HCT116 (cell line): ENCODE measurements at regions not wholly inside any gene's neighbourhood (a gene's known extent, or its start where the extent isn't known, plus 50 kb on each side); places are given as distances from the start of the nearest gene placed in this dataset.

Experiments
- ATAC-seq: fragments of 200-7000 bp; cut with Tn5 transposase; 2 replicates; pipeline ENCODE4 v1.9.1; 2020; ENCODE audit warnings: mild to moderate bottlenecking, moderate library complexity
- BruUV-seq: library from RNA; stranded (reverse); fragments of 400-500 nt; replicated peaks from 2 replicates; lab custom pipeline; 2021; lab: Mats Ljungman, UMichigan
- CTCF ChIA-PET: fragments of 300-600 bp; sonication (Branson Sonifier 250); formaldehyde crosslinking; loops from one replicate; lab custom pipeline; 2021; ENCODE audit warnings: antibody characterized with exemption; lab: Charles Lee
- POLR2A ChIA-PET: fragments of 300-600, 350-600 bp; sonication (Branson Sonifier 250); formaldehyde crosslinking; loops from one replicate; lab custom pipeline; 2021; ENCODE audit warnings: antibody characterized with exemption; lab: Charles Lee
- RAD21 ChIA-PET, 2 experiments: fragments of 300-600 bp; sonication (Branson Sonifier 250); formaldehyde crosslinking; loops; one replicate each; lab custom pipeline; 2023; ENCODE audit warnings: low total read pairs in 2 of 2; ENCODE audit not compliant: uncharacterized antibody in 2 of 2, unreplicated experiment in 2 of 2, low non-redundant PET in 1 of 2; lab: Charles Lee
- DNase-seq: peaks from one replicate; pipeline ENCODE4 v3.0.0-alpha.2; 2010; ENCODE audit warnings: low read depth, low spot score
- H2AFZ ChIP-seq: fragments of 200-600 bp; shearing (Covaris generic), sonication (generic); 2 replicates; pipeline ENCODE4 v1.6.1; 2017; ENCODE audit warnings: low read depth, mixed run types, mixed read lengths, antibody characterized with exemption, low read length; ENCODE audit not compliant: poor library complexity, severe bottlenecking
- H3K27ac ChIP-seq: 2 replicates; pipeline ENCODE4 v1.5.1; 2012; ENCODE audit warnings: low read depth, low read length
- H3K27me3 ChIP-seq: fragments of 200-600 bp; sonication (generic); 2 replicates; pipeline ENCODE4 v1.6.1; 2016; ENCODE audit warnings: mixed run types, low read length, mixed read lengths; ENCODE audit not compliant: insufficient read depth
- H3K36me3 ChIP-seq, 2 experiments: fragments of 200-500 bp in 1 of 2; fragments of 200-600 bp in 1 of 2; sonication (Bioruptor generic) in 1 of 2; sonication (generic) in 1 of 2; 2 replicates each; pipeline versions ENCODE4 v1.5.1 to v1.6.1; 2014 to 2016; ENCODE audit warnings: low read length in 2 of 2, inconsistent platforms in 1 of 2, mixed read lengths in 1 of 2, mixed run types in 1 of 2; ENCODE audit not compliant: insufficient read depth in 2 of 2, control insufficient read depth in 1 of 2
- H3K4me1 ChIP-seq, 2 experiments: fragments of 200-600 bp in 1 of 2; sonication (generic) in 1 of 2; 2 replicates each; pipeline versions ENCODE4 v1.5.1 to v1.6.1; 2012 to 2017; ENCODE audit warnings: low read length in 2 of 2, inconsistent platforms in 1 of 2, mild to moderate bottlenecking in 1 of 2, mixed read lengths in 1 of 2, mixed run types in 1 of 2, moderate library complexity in 1 of 2; ENCODE audit not compliant: insufficient read depth in 2 of 2, control insufficient read depth in 1 of 2
- H3K4me2 ChIP-seq: fragments of 200-600 bp; sonication (generic); 2 replicates; pipeline ENCODE4 v1.6.1; 2017; ENCODE audit warnings: mixed run types, low read length, mixed read lengths
- H3K4me3 ChIP-seq, 2 experiments: fragments of 200-600 bp in 1 of 2; sonication (generic) in 1 of 2; replicated peaks in 1 of 2; 2 replicates each; pipeline ENCODE4 v1.5.1; 2011 to 2016; ENCODE audit warnings: low read length in 2 of 2, control low read depth in 1 of 2, low read depth in 1 of 2, mild to moderate bottlenecking in 1 of 2, mixed read lengths in 1 of 2, mixed run types in 1 of 2
- H3K79me2 ChIP-seq: fragments of 200-600 bp; sonication (generic); 2 replicates; pipeline ENCODE4 v1.6.1; 2017; ENCODE audit warnings: mild to moderate bottlenecking, mixed run types, low read length, moderate library complexity, mixed read lengths; ENCODE audit not compliant: insufficient read depth
- H3K9ac ChIP-seq: fragments of 200-600 bp; sonication (generic); 2 replicates; pipeline ENCODE4 v1.6.1; 2016; ENCODE audit warnings: low read length, mixed read lengths
- H3K9me2 ChIP-seq: fragments of 200-600 bp; sonication (generic), shearing (Covaris generic); 2 replicates; pipeline ENCODE4 v1.6.1; 2017; ENCODE audit warnings: mixed run types, mild to moderate bottlenecking, moderate library complexity; ENCODE audit not compliant: insufficient read depth
- H3K9me3 ChIP-seq, 2 experiments: fragments of 200-500 bp in 1 of 2; fragments of 200-600 bp in 1 of 2; sonication (Bioruptor generic) in 1 of 2; sonication (generic) in 1 of 2; 2 replicates each; pipeline ENCODE4 v1.6.1; 2014 to 2017; ENCODE audit warnings: low read length in 2 of 2, mixed read lengths in 2 of 2, inconsistent platforms in 1 of 2, low read depth in 1 of 2, mild to moderate bottlenecking in 1 of 2, mixed run types in 1 of 2, moderate library complexity in 1 of 2; ENCODE audit not compliant: control insufficient read depth in 1 of 2, insufficient read depth in 1 of 2
- H4K20me1 ChIP-seq: fragments of 200-600 bp; sonication (generic), shearing (Covaris generic); 2 replicates; pipeline ENCODE4 v1.6.1; 2017; ENCODE audit warnings: mixed run types, mild to moderate bottlenecking, moderate library complexity; ENCODE audit not compliant: insufficient read depth
- CBX3 ChIP-seq: IDR thresholded peaks from 2 replicates; pipeline ENCODE4 v1.6.1; 2012; ENCODE audit warnings: low read depth
- CEBPB ChIP-seq: IDR thresholded peaks from 2 replicates; pipeline ENCODE4 v1.6.1; 2012; ENCODE audit warnings: low read depth
- ELF1 ChIP-seq: IDR thresholded peaks from 2 replicates; pipeline ENCODE4 v1.6.1; 2012; ENCODE audit warnings: low read depth, borderline replicate concordance
- EZH2 ChIP-seq: fragments of 200-600 bp; sonication (generic); IDR thresholded peaks from 2 replicates; pipeline ENCODE4 v1.6.1; 2017; ENCODE audit warnings: antibody characterized with exemption, mixed run types
- EZH2phosphoT487 ChIP-seq: fragments of 200-600 bp; IDR thresholded peaks from 2 replicates; pipeline ENCODE4 v1.6.1; 2018; ENCODE audit warnings: antibody characterized with exemption, borderline replicate concordance
- FOSL1 ChIP-seq: IDR thresholded peaks from 2 replicates; pipeline ENCODE4 v1.6.1; 2012; ENCODE audit warnings: low read depth
- MAX ChIP-seq: IDR thresholded peaks from 2 replicates; pipeline ENCODE4 v1.6.1; 2012
- POLR2A ChIP-seq: IDR thresholded peaks from 2 replicates; pipeline ENCODE4 v1.7.0; 2011; ENCODE audit warnings: borderline replicate concordance; ENCODE audit not compliant: insufficient read depth, insufficient read length; ENCODE audit errors: extremely low read depth
- POLR2AphosphoS5 ChIP-seq: IDR thresholded peaks from 2 replicates; pipeline ENCODE4 v1.6.1; 2011; ENCODE audit warnings: mild to moderate bottlenecking, low read depth, low read length, moderate library complexity
- REST ChIP-seq: IDR thresholded peaks from 2 replicates; pipeline ENCODE4 v1.6.1; 2012; ENCODE audit warnings: low read depth
- SP1 ChIP-seq: IDR thresholded peaks from 2 replicates; pipeline ENCODE4 v1.6.1; 2012; ENCODE audit warnings: low read depth
- SRF ChIP-seq: IDR thresholded peaks from 2 replicates; pipeline ENCODE4 v1.6.1; 2012; ENCODE audit warnings: low read depth
- YY1 ChIP-seq: IDR thresholded peaks from 2 replicates; pipeline ENCODE4 v1.6.1; 2011; ENCODE audit warnings: low read length, low read depth, moderate library complexity, mild to moderate bottlenecking; ENCODE audit not compliant: insufficient replicate concordance; ENCODE audit errors: extremely low read depth
- ZBTB33 ChIP-seq: IDR thresholded peaks from 2 replicates; pipeline ENCODE4 v1.6.1; 2011; ENCODE audit warnings: mild to moderate bottlenecking, low read length, moderate library complexity; ENCODE audit not compliant: insufficient replicate concordance; ENCODE audit errors: extremely low read depth
- ZNF274 ChIP-seq: fragments of 200-500 bp; sonication (Bioruptor generic); IDR thresholded peaks from 2 replicates; pipeline ENCODE4 v1.6.1; 2014; ENCODE audit warnings: mild to moderate bottlenecking, low read depth, low read length, inconsistent platforms
- intact Hi-C: fragments of 100-400 bp; cut with micrococcal nuclease; formaldehyde crosslinking; loops from 2 replicates; pipeline ENCODE4 v1.10.0; 2022

- no peak for TF ChIP-seq REST
- TF ChIP-seq, all 23 proteins: peak for 0
Measured at GRCh38 chr6:51027283-51028065, 208.8 kb downstream of the TFAP2B start (continued).

GRCh38 chr6:51028276-51028675, 209.6 kb downstream of the TFAP2B start:
- Histone ChIP-seq H4K20me1 (no peaks in the 10 kb centered on the region), H3K4me1 (no peaks in the 10 kb centered on the region), H3K4me2 (no peak overlapping the region), H3K9me2 (no peaks in the 10 kb centered on the region), H3K9me3 (peaks cover 8 to 9% of the 10 kb centered on the region in 2 experiments; a peak in 2 of 4 replicates), H3K79me2 (no peaks in the 10 kb centered on the region)
- no peak for ATAC-seq
- POLR2A ChIA-PET = no interaction called here
- intact Hi-C loops = no loop called here
- TF ChIP-seq MAX (no peak), EZH2phosphoT487 (no peak), ELF1 (no peak), SP1 (no peak), POLR2A (no peak), FOSL1 (no peak), YY1 (no peak), ZNF274 (no peak), SRF (no peak), EZH2 (no peak), REST (no peak), ZBTB33 (no peak), CBX3 (no peak), CEBPB (no peak), POLR2AphosphoS5 (no peak)
- TF ChIP-seq, all 23 proteins: peak for 0
- ChIA-PET RAD21 (no interaction called here), CTCF (no interaction called here)
- BruUV-seq = no TSS peak
- no peaks in the 10 kb centered on the region for H3K36me3 ChIP-seq
- H3K9ac ChIP-seq = no peak overlapping the region
- no peaks in the 10 kb centered on the region for H3K27me3 ChIP-seq
- H2AFZ ChIP-seq = no peak overlapping the region
- no peak overlapping the region for H3K4me3 ChIP-seq
- DNase-seq = no peak
- no peak overlapping the region for H3K27ac ChIP-seq
